ENCODE measurements at regions not wholly inside any gene's neighbourhood (a gene's known extent, or its start where the extent isn't known, plus 50 kb on each side); places are given as distances from the start of the nearest gene placed in this dataset.
"Not testable (repeated sequence)": the region's sequence is repeated elsewhere in the genome, so short reads cannot be mapped to it uniquely, and the experiment has no call there.

DNA sequence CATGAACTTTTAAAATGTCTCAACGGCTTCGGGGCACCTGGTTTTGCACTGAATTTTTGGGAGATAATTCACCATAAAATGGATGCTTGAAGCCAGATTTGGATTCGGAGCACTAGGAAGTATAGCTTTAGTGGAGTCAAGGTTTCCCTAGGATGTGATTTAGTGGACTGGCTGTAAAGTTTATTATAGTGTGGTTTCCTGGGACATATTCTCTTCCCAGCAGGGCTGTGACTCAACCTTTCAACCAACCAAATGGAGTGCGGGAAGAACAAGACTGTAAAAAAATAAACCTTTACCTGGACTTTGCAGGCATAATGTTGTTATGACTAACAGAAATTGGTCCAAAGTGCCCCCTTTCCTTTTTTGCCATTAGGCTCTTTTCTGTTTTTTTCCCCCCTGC, 327.4 kb upstream of the MAN1A1 start:
- no peak for DNase-seq

DNA sequence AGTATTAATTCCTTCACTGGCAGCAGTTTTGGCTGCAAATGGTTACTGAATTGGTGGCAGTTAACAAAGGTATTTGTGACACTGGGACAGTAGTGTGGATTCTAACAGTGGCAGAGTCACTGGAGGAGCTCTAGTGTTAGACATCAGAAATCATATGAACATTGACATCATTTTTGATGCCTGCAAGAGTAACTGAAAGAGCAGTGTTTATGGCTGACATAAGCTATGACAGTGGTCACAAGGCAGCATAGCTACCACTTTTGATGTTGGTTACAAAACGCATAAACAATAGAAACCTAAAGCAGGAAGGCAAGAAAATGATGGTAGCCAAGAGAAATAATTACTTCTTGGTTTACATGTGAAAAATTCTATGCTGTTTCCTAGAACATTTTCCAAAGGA, 326.7 kb upstream of the MAN1A1 start:
- DNase-seq, result no peak

DNA sequence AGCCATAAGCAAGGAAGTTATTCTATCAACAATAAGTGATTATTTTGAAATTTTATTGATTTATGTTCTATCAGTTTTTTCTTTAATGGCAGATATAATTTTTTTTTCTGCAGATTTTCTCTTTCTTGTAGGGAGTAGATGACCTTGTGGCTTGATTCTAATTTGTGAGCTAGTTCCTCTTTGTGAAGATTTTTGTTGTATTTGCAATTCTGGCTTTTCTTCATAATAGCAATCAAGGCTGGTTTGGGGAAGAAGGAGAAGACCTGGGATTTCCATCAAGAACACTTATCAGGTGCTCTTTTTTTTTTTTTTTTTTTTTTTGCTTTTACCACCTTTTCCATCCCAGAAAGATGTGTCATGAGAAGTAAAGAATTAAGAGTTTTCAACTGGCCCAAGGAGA, 324.2 kb upstream of the MAN1A1 start:
- DNase-seq, result no peak

DNA sequence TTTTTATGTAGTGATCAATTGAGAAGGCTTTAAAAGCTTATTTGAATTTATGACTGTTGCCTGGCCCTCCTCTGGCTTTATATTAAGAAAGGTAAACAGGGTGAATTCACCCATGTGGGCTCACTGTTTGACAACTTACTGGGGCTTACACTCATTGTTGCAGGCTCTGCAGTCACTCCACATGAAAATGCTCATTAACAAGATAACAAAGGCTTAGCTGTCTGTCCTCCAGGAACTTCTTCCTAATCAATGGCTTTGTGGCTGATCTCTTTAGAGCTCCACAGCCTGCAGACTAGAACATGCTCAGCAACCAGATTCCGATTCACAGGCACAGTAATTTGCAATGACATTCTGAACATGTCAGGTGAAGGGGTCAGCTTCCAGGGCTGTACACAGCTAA, 323.2 kb upstream of the MAN1A1 start:
- DNase-seq, result no peak

DNA sequence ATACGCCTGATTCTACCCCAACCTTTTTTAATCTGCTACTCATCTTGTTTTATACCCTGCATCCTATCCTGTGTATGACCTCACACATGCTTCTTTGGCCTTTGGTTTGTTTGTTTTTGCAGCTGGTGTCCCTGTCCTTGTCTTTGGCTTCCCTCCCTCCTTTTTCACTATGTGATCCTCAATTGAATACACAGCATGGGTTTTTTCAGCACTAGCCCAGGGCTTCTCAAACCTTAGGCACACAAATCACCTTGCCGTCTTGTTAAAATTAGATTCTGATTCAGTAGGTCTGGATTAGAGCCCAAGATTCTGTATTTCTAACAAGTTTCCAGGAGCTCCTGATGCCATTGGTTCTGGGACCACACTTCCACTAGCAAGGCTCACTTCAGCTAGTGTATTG, 321.5 kb upstream of the MAN1A1 start:
- DNase-seq, result no peak

DNA sequence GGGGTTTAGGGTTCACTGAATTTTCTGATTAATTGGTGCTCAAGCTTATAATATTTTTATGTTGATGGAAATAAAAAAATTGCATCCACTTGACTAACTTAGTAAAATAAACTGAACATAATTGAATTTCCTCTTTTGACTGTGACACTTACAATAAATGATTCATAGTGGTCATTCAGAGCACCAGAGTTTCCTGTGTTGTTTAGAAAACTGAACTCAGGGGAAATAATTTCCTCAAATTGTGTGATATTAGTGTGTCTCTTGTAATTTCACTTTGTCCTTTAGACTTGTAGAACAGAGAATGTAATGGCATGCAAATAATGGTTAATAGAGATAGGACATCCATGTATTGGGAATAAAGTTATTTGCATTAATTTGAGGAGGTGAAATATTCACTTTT, 319.7 kb upstream of the MAN1A1 start:
- DNase-seq, result no peak

DNA sequence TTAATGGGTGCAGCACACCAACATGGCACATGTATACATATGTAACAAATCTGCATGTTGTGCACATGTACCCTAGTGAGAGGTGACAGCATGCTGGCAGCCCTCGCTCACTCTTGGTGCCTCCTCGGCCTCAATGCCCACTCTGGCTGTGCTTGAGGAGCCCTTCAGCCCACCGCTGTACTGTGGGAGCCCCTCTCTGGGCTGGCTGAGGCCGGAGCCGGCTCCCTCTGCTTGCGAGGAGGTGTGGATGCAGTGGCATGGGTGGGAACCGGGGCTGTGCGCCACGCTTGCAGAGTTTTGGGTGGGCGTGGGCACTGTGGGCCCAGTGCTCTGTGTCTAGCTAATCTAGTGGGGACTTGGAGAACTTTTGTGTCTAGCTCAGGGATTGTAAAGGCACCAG, 315.9 kb upstream of the MAN1A1 start:
- not testable (repeated sequence) for DNase-seq

DNA sequence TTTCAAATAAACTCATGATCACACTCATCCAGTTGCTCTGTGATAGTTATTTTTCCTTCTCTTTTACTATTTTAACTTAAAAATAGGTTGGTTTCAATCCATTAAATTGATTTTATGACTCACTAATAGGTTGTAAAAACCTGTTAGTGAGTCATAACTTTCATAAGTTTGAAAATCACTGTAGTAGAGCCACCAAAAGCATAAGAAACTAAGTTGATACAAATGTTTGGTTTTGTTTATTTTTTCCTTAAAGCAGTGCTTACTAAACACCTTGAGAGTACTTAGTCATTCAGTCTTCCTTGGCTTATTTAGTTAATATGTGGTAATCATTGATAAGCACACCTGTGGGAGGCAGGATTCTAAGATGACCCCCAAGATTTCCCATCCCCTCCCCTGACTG, 312.1 kb upstream of the MAN1A1 start:
- DNase-seq, result no peak

DNA sequence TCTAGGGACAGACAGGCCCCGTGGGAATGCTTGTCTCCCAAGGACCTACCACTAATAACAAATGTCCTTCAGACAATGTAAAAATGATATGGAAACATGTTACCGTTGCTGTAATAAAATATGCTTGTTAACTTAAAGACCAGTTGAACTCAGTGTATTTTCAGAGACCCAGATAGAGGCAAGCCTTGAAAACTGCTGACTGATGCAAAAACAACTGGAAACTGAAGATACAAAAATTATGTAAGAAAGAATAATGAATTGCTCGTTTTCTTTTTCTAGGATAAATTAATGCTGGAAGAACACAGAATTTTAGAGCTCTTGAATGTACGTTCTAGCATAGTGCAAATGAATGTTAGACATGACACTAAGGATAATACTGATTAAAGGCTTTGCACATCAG, 311.5 kb upstream of the MAN1A1 start:
- no peak for DNase-seq

DNA sequence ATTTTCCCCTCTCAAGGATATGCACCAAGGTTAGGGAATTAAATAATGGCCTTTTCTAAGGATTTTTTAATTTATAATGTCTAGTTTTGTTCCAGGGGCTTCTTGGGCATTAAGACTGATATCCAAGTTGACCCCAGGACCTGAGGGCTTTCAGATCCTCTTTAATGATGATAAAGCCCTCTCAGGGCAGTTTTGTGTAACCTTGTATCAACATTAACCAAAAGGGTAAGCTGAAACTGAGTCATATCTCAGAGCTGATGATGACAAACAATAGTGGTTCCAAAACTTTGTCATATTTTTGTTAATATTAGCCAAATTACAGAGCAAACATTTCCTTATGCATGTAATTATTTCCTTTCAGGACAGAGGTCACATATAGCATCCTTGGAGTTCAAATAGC, 309.4 kb upstream of the MAN1A1 start:
- no peak for DNase-seq

DNA sequence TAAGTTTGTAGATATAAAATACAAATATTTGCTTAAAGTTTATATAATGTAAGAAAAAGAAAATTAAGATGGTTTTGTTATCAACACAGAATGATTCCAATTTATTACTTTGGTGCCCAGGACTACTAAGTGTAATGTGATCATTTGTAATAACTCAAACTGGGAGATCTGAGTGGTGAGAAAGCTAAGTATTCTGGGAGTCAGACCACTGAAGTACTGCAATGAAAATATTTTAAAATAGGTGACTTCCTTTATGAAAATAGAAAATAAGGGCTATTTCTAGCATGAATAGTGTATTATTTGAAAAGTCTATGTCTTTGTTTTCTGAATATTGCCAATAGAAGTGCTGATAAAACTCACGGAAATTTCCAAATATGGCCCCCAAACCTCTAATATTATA, 305.6 kb upstream of the MAN1A1 start:
- DNase-seq, result no peak

DNA sequence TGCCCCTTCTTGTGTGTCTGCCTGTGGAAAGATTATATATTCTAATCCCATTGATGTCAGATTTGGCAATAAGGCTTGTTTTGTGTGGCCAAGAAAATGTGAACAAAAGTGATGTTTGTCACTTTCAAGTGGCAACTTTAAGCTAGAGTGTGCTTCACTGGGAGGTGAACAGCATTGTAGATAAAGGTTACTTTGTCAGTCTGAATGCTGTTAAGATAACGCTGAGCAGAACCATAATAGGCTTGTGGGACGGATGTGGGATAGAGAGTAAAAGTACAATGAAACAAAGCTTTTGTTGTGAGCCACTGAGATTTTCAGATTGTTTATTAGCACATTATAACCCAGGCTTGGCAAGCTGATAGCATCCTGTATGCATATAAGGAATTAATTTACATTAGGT, 303.8 kb upstream of the MAN1A1 start:
- DNase-seq, result no peak

DNA sequence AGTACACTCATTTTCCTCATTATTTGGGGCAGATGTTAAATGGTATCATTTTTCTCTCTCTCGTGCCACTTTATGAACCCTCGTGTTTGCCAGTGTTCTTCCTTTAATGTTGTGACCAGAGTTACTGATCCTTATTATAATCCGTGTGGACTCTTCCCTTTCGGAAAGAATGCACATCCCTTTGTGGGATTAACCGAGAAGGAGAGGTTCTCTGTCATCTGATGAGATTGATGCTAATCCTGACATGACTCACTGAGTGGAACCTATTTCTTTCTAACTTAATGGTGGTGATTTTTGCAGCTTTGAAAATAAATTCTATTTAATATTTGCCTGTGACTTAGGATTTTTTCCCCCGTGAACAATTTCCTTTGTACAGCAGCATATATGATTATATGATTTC, 300.0 kb upstream of the MAN1A1 start:
- no peak for DNase-seq

DNA sequence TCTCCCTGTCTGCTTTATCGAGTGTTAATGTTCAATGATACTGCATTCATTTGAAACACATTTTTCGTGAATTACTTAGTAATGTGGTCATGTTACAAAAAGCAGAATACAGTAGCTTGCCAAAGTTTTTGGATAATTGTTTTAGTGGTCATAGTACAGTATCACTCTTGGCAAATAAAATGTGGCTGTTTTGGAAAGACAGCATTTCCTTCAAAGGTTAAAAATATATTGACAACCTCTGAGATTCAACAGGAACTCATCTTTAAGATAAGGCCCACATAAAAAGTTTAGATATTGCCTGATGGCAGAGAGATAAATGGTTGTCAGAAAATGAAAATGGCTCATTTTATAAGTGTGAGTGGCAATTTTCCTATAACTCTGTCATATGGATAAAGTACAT, 297.7 kb upstream of the MAN1A1 start:
- DNase-seq, result no peak

DNA sequence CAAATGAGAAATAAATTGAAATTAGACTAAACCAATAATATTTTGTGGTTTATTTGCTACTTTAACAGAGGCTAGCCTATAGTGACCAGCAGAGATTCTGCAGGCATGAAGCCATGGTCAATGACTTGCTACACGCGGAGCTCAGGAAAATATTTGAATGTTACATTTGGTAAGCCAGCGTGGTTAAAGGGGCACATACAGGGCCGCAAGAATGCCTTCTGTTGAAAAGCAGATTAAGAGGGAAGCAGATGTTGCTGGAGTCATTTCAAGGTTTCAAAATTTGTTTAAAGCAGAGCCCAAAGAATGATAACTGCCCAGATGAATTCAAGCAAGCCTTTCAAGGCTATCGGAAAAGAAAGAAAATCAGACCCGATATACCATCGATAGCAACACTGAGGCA, 294.3 kb upstream of the MAN1A1 start:
- DNase-seq, result no peak

DNA sequence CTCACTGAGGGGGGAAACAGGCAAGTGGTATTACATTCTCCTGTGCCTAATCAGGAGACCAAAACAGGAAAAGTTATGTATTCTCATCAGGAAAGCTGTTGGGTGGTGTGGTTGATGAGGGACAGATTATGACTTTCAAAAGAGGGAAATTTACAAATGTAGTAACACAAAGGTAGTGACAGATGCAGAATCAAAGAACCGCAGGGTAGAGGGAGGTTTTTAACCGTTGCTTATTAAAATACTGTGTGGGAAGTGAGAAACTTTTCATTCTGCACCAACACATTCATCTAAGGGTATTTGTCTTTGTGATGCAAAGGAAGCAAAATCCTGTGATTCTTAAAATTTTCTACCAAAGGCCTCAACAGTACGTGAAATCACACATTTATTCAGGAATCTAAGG, 288.2 kb upstream of the MAN1A1 start:
- DNase-seq, result no peak

DNA sequence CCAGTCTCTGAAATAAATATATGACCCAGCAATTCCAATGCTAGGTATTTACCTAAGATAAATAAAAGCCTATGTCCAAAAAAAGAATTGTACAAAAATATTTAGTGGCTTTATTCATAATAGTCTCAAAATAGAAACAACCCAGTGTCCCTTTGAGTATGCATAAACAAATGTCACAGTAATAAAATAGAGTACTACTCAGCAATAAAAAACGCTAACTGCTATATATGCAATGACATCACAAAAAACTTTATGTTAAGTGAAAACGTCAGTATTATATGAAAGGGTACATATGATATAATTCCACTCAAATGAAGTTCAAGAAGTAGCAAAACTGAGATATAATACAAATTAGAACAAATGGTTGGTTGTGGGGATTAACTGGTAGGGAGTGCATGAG, 286.5 kb upstream of the MAN1A1 start:
- DNase-seq, result no peak

DNA sequence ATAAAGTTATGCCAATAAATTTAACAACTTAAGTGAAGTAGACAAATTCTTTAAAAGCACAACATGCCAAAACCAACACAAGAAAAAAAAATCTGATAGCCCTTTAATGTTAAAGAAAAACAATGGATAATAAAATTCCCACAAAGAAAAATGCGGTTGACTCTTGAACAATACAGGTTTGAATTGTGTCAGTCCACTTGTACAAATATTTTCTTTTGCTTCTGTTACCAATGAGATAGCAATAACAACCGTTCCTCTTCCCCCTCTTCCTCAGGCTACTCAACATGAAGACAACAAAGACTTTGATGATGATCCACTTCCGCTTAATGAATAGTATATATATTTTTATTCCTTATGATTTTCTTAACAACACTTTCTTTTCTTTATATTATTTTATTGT, 283.9 kb upstream of the MAN1A1 start:
- no peak for DNase-seq

DNA sequence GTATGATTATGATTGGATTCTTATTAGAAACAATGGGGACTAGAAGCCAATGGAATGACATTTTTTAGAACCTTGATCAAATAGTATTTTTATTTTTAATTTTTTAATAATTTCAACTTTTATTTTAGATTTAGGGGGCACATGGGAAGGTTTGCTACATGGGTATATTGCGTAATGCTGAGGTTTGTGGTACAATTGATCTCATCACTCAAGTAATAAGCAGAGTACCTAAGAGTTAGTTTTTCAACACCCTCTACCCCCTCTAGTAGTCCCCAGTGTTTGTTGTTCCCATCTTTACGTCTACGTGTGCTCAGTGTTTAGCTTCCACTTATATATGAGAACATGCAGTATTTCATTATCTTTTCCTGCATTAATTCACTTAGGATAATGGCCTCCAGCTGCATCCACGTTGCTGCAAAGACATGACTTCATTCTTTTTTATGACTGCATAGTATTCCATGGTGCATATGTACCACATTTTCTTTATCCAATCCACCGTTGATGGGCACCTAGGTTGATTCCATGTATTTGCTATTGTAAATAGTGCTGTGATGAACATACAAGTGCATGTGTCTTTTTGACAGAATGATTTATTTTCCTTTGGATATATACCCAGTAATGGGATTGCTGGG, 281.1 kb upstream of the MAN1A1 start:
- DNase-seq, result no peak

DNA sequence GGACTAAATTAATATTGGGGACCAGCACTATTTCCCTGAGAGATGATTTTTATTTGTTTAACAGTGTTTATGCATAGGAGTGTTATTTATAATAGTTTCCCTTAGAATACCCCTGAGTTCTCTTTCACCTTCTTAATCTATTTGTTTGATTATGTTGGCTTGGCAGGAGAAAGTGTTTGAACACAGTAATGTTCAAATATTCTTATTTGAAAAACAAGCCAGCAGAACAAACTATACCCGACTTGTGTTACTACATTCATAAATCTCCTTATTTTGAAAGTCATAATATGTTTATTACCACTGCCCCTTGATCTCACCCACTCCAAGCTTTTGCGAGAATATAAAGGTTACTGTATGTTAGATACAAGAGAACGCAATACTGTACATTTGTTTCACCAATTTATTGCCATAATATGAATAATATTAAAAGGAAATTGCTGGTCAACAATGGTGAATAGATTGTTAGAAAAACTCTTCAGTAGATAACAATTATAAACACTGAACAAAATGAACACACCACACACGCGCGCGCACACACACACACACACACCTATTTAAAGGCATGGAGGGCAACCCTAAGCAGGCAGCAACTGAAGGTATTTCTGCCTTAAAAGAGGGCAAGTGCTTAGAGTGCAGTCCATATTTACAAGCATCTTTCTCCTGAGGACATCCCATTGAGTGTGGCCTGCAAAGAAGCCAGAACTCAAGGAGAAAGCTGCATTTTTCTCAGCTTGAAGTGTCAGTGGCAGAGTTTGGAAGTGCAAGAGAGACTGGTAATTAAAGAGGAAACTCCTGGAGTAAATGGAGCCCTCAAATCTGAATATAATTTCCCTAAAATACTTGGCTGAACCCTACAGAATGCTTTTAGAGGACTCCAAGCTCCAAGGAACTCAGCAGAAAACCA, 279.4 kb upstream of the MAN1A1 start:
- no peak for DNase-seq

DNA sequence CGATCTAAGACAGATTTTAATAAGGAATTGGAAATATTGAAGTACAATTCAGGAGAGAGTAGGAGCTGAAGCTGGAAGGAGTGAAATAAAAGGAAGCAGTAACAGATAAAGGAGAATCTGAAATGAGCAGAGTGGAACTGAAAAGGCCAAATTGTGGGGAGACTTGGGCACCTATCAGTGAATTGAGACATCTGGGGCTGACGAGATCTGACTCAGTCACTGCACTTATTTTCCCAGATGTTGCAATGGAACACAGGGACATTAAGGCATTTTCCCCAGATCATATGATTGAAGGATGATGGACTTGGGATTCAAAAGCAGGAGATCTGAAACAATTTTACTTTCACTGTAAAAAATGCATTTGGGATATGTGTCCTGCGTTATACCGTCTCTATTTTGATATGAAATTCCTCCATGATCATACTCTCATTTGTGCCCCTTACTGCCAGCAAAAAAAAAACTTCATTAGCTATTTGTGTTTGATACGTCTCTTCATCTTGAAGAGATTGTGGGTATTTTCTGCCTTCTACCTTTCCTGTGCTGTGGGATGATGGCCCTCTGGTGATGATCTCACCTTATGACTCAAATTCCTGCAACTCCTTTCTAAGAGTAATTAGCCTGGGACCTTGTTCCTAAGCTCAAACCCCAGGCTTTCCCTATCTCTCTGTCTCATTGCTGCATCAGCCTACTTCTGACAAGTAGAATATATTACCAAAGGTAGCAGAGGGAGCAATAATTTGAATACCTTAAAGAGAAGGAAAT, 278.5 kb upstream of the MAN1A1 start:
- no peak for DNase-seq

DNA sequence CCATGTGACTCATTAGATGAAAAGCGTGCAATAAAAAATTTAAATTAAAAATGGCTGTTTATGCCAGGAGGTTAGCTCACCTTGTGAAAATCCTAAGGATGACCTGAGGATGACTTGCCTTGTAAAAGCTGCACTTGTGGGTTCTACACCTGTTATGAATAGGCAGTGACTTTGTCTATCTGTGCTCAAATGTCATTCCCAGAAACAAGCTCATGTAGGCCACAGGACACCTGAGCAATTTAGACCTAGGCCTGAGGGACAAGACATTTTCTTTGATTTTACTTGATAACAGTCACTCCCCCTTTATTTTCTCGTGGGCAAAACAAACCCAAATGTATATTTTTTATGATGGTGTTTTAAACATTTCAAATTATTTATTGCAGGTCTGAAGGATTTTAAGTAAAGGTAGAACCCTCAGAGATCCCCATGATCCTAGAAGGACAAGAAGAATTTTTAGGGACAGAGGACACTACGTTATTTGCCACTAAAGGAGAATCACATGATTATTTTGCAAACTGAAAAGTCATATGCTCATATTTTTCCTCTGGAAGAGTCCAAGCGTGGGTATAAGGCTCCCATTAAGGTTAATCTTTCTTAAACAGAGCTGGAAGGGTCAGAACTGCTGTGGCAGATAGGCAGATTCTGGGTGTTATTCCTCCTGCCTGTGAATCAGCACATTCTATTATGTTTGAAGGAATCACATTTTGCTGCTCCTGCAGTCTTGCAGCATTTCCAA, 277.5 kb upstream of the MAN1A1 start:
- no peak for DNase-seq

DNA sequence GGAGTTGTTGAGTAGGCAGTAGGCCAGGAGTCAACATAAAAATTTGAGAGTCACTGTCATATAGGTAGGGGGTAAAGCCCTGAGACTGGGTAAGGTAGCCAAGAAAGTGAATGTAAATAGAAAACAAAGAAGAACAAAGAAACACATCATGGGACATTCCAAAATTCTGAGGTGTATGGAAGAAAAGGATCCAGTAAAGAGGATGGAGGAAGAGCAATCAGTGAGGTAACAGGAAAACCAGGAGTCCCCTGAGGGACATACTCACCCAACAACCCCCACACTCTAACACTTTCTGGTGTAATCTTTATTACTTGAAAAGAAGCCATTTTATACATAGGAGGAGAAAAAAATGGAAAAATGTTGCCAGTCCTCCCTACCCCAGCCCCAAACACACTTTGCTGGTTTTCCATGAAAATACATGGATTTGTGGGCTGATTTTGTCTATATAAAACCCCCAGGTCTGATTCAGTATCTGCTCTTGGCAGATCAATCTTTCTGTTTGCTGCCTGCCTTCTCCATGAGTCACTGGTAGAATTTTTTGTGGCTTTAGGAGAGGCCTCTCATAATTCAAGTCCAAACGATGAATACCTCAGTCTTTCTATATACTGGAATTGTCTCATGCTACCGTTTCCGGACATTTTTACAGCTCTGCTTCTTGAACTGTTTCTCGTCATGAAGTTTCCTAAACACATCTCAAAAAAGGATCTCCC, 271.4 kb upstream of the MAN1A1 start:
- DNase-seq, result no peak
